ENCODE measurements at regions not wholly inside any gene's neighbourhood (a gene's known extent, or its start where the extent isn't known, plus 50 kb on each side); places are given as distances from the start of the nearest gene placed in this dataset.
A peak's percentile ranks its signal among the peaks of the same experiment; 100 is the strongest.

- no peak for DNase-seq
Measured at GRCh38 chr4:154086247-154086646, 297.4 kb upstream of the SFRP2 start.

DNA sequence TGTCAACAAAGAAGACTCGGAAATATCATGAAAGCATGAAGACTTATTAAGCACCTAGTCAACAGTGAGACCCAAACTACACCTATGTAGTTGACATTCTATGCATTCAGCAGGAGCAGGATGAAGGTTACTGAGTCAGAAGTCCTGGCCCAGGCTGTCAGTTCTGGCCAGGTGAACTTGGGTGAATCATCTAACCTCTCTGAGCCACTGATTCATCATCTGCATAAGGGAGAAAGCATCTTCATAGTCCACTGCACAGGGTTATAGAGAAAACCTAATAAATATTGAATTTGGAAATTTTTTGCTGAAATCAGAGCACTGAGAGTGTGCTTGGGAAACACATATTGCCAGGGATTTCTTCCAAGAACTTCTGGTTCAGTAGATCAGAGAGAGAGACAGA lies 296.0 kb upstream of the SFRP2 start:
- DNase-seq, result no peak

DNA sequence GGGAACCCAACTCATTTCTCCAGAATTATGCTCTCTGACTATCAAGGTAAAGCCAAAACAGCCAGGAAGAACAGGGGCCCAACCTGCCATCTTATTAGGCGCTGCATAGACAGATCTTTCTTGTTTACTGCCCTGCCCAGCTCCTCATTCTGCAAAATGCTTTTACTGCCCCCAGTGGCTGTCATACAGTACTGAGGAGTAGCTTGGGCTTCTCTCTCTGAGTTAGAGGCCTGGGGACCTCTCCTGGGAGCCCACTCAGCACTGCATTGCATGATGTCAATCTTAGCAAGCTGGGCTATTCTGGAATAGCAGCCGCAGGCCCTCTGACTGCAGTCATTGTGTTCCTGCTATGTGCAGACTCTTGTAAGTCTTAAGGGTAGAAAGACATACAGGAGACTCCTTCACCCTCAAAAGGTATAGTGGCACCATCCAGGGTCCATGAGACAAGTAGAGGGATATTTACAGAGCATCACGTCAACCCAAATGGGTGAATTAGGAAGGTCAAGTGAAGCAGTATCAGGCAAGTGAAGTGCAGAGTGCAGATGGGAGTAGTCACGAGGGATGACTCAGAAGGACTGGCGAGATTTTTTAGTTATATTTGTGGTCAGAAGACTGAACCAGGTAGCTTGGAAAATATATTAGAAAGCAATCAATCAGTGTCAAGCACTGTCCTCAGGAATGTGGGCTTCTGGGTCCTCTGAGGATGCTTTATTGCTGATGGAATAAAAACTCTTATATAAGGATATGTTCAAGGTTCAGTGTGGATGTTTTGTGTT lies 294.1 kb upstream of the SFRP2 start:
- peak; percentile 3 for DNase-seq

DNA sequence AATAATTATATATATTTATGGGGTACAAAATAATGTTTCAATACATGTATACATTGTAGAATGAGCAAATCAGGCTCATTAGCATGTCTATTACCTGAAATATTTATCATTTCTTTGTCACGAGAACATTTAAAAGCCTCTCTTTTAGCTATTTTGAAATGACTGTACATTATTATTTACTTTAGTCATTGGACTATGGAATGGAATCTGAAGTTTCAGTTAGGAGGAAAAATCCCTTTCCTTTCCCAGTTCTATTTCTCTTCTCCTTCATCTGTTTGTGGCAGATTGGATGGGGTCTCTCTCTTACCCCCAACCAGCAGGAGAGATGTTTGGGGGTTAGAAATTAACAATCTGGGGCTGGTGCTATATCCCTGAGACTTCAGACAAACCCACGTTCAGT lies 292.5 kb upstream of the SFRP2 start:
- no peak for DNase-seq

DNA sequence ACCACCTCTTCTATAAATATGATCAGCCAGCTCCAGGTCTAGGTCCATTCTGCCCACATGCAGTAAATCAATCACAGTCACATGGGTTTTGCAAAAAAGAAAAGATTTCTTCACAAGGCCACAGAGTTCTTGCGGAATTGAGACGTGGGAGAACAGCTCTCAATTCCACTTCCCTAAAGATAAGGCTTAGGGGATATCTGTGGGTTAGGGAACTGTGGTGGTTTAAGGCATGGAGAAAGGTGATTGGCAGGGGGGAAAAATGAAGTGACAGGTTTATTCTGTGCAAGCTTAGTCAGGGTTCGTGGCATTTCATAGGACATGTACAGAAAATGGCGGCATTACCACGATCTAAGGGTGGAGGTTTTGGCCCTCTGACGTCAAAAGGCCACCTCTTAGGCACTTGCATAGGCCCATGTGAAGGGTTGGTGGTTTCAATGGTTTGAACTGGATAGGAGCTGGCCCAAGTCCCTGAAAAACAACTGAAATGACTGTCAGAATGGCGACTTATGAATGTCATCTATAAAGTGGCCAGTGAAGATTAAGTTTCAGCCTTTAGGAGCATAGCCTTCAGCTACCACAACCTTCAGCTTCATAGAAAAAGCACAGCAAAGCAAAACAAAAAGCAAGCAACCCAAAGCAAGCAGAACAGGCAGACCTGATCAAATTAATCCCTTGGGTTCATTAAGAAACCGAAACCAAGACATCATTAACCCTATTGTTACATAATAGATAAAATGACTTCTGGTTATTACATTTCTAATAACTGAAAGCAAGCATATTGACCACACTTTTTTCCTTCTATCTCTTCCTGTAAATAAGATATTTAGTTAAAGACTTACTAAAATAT lies 289.8 kb upstream of the SFRP2 start:
- no peak for DNase-seq

DNA sequence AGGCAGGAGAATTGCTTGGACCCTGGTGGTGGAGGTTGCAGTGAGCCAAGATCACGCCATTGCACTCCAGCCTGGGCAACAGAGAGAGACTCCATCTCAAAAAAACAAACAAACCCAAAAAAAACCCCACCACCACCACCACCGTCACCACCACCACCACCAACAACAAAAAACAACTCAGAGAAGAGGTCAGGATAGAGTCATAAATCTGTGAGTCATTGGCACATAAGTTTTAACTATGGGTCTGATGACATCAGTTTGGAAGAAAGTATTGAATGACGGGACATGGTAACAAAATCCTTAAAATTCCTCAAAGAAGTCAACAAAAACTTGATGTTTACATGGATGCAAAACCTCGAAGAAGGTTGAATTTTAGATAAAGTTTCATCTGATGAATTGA lies 288.0 kb upstream of the SFRP2 start:
- DNase-seq, result no peak

- DNase-seq, result peak; percentile 10
Measured at GRCh38 chr4:154073107-154073822, 284.4 kb upstream of the SFRP2 start.

- no peak for DNase-seq
Measured at GRCh38 chr4:154067786-154068185, 278.9 kb upstream of the SFRP2 start.

GRCh38 chr4:154065368-154065767 lies 276.5 kb upstream of the SFRP2 start:
- no peak for DNase-seq

DNA sequence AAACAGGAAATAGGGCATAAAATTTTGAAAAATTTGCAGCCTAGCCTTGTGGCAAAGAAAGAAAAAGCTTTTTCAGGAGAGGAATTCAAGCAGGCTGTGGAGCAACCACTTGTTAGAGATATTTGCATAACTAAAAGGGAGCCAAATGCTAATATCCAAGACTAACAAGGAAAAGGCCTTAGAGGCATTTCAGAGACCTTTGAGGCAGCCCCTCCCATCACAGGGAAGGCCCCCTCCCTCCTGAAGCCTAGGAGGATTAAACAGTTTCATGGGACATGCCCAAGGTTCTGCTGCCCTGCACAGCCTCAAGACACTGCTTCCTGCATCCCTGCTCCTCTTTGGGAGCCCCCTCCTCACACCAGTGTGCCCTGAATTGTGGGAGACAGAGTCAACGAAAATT lies 275.4 kb upstream of the SFRP2 start:
- DNase-seq, result no peak

DNA sequence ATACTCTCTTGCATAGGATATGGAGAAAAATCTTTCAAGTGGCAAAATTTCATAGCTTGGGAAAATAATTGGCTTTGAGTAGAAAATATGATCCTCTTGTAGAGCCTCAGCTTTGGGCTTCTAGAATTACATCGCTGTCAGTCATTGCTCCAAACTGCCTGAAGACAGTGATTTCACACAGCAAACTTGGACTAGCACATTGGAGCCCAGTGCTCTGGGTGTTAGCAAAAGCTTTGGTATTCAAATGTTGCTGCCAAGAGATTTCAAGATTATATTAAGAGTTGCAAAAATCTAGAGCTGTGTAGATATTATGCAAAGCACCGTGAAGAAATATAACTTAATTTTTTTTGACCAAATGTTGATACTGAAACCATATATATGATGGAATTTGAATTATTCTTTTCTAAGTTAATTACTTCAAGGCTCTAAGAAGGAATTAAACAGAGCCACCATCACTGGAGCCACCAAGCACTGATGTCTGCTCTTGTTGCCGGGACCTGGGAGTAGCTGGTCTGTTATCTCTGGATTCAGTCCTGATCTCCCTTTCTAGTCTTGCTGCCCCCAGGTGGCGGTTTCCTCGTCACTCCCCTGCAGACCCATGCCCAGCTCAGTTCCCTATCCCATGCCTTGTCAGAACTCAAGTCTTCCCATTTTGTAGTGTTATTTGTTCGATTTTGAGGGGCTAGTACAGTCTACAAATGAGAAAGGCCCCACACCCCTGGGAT lies 260.7 kb upstream of the SFRP2 start:
- no peak for DNase-seq

GRCh38 chr4:154047733-154048132 lies 258.9 kb upstream of the SFRP2 start:
- no peak for DNase-seq

DNA sequence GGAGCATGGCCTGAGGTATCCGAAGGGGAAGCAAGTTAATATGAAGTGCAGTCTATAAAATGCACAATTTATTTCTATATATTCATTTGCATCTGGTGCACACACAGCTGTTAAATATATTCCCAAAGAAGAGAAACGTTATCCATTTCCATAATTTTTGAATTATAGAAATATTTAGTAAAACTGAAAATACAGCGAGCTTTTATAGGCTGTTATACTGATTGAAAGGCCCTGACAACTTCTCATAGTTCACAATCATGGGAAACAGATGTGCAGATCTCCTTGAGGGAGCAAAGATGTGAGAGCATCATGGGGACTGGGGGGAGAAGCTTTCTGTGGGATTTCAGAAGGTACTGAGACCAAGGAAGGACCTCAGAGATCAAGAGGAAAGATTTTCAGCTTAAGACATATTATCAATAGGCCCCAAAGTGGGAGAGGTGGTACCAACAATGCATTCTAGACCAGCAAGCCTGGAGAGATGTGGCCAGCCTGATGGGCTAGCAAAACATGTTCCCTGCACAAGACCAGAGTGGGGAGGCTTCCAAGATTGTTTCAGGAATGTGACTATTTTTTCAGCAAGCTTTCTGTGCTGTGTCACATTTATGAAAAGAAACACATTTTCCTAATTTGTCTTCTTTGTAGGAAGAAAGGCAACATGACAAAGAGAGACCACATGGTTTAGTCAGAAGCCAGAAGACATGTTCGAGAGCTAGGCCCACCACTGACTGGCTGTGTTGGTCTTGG lies 256.0 kb upstream of the SFRP2 start:
- no peak for DNase-seq

DNA sequence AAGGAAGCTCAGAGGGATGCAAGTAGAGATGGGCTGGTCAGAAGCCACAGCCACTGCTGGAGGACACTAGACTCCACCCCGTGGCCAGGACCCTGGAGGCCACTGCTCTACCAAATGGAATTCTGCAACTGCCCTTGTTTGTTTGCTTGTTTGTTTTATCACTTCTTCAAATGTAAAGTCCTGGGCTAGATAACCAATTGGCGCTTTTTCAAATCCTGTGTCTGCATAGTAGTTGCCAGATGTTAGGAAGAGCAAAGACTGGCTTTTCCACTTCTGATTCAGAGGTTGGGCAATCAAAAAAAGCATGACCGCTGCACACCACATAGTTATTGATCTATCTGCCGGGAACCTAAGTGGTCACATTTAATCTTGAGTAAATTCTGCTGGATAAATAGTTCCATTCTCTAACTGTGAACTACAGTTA lies 255.2 kb upstream of the SFRP2 start:
- no peak for DNase-seq

DNA sequence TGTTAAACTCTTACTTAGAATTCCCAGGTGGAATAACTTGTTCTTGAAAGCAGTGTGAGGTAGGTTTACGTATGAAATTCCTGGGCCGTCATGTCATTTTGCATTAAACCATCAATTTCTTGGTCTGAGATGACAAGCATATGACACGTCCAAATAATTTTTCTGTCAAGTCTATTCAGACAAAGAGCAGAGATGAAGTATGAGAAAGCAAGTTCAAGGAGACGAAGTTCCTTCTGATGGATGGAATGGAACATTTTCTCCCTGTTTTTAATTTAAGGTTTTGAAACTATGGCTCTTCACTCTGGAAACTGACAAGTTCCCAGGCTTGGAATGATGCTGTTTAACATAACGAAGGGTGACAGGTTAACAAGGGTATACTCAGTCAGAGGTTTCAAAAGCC lies 252.8 kb upstream of the SFRP2 start:
- DNase-seq, result no peak

- no peak for DNase-seq
Measured at GRCh38 chr4:154039435-154040343, 250.8 kb upstream of the SFRP2 start.

DNA sequence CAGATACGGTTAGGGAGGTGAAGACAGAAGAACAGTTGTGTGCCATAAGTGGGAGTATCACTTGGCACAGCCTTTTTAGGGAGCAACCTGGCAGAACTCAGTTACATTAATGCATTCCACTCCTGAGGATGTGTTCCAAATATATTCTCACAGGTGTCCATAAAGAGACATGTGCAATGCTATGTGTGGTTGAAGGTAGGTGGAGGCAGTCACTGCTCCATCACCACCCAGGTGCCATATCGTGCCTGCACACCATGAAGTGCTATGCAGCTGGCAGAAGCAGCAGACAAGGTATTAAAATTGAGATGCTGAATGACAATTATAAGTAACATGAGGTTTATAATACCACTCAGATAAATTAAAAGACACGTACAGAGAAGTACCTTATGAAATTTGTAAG lies 248.0 kb upstream of the SFRP2 start:
- DNase-seq, result no peak

DNA sequence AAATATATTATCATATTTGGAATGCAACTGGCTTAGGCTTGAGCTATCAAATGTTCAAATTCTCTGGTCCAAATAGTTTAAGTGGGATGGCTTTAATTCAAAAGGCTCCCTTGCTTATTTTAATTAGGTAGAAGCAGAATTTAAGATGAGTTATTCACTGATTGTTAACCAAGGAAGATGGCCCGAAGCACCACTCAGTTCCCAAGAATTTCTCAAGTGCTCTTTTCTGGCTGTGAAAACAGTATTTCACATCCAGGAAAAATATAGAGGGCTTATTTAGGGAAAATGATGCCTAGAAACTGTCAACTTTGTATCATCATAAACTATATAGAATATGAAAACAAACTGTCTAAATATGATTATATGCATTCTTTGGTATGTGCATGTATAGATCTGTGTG lies 246.5 kb upstream of the SFRP2 start:
- no peak for DNase-seq

- DNase-seq, result no peak
Measured at GRCh38 chr4:154033921-154034320, 245.0 kb upstream of the SFRP2 start.

GRCh38 chr4:154032914-154033313 lies 244.0 kb upstream of the SFRP2 start:
- no peak for DNase-seq

DNA sequence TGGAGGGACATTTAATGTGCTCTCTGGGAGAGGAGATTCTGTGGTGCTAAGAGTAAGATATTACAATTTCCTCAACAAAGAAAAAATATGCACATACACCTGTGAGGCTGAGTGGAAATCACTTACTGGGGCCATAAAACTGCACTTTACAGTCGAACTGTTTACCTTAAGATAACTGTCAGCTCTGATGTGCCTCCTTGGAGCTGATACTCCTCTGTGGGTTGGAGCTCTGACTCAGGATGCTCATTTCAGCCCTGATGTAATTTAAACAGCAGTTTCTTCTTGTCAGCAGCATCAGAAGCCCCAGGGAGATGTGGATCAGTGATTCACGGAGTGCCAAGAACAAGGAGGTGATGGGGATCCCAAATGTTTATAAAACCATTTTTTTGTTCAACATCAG lies 241.9 kb upstream of the SFRP2 start:
- no peak for DNase-seq
